SK-N-SH (cell line): ENCODE measurements at regions not wholly inside any gene's neighbourhood (a gene's known extent, or its start where the extent isn't known, plus 50 kb on each side); places are given as distances from the start of the nearest gene placed in this dataset.

Experiments used
- MAX ChIP-seq: IDR thresholded peaks from 2 replicates; pipeline ENCODE4 v1.4.0; 2012; ENCODE audit warnings: low read depth
- NFIC ChIP-seq: IDR thresholded peaks from 2 replicates; pipeline ENCODE4 v1.4.0; 2012; ENCODE audit warnings: borderline replicate concordance
- RCOR1 ChIP-seq: fragments of 150-350 bp; IDR thresholded peaks from 2 replicates; pipeline ENCODE4 v1.6.1; 2017; ENCODE audit warnings: antibody characterized with exemption, low read length
- SIN3A ChIP-seq: IDR thresholded peaks from 2 replicates; pipeline ENCODE4 v1.6.1; 2012; ENCODE audit warnings: low read depth, mild to moderate bottlenecking, low read length, moderate library complexity, borderline replicate concordance
- TAF1 ChIP-seq: IDR thresholded peaks from 2 replicates; pipeline ENCODE4 v1.6.1; 2012; ENCODE audit warnings: low read depth, mild to moderate bottlenecking, low read length, moderate library complexity, borderline replicate concordance
- USF2 ChIP-seq: fragments of 150-350 bp; IDR thresholded peaks from 2 replicates; pipeline ENCODE4 v1.6.1; 2017; ENCODE audit warnings: antibody characterized with exemption, low read length, low read depth, borderline replicate concordance
- TF ChIP-seq, protein P1 (sequence below): fragments of 200-600 bp; sonication (generic); IDR thresholded peaks from 2 replicates; pipeline ENCODE4 v1.6.1; 2017; ENCODE audit warnings: antibody characterized with exemption, mild to moderate bottlenecking, moderate library complexity

DNA sequence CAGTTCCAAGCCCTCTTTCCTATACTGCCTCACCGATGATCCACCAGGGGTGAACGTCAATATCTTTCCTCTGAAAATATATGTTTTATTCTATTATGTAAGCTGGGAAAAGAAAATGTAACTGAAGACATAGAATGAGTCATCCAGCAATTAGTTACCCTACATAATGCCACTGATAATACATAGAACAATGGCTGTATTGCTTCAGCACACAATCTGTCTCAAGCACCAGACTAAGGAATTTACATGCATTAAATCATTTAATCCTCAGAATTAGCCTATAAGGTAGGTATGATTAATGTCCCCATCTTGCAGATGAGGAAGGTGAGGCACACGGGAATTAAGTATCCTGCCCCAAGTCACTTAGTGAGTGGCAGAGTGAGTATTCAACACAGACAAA lies 472.8 kb downstream of the TOX3 start:
- TF ChIP-seq SIN3A (no peak), USF2 (no peak), MAX (no peak), TAF1 (no peak), RCOR1 (no peak), NFIC (no peak)
- TF ChIP-seq, protein P1, sequence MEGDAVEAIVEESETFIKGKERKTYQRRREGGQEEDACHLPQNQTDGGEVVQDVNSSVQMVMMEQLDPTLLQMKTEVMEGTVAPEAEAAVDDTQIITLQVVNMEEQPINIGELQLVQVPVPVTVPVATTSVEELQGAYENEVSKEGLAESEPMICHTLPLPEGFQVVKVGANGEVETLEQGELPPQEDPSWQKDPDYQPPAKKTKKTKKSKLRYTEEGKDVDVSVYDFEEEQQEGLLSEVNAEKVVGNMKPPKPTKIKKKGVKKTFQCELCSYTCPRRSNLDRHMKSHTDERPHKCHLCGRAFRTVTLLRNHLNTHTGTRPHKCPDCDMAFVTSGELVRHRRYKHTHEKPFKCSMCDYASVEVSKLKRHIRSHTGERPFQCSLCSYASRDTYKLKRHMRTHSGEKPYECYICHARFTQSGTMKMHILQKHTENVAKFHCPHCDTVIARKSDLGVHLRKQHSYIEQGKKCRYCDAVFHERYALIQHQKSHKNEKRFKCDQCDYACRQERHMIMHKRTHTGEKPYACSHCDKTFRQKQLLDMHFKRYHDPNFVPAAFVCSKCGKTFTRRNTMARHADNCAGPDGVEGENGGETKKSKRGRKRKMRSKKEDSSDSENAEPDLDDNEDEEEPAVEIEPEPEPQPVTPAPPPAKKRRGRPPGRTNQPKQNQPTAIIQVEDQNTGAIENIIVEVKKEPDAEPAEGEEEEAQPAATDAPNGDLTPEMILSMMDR: no peak
